ENCODE measurements at regions not wholly inside any gene's neighbourhood (a gene's known extent, or its start where the extent isn't known, plus 50 kb on each side); places are given as distances from the start of the nearest gene placed in this dataset.

GRCh38 chr10:3623746-3624145 lies 161.3 kb downstream of the KLF6 start:
- FAIRE-seq (no peak), DNase-seq (ENCODE audit: low read depth, low spot score) (no peak)
- Histone ChIP-seq H4K20me1 (replicated peaks; ENCODE audit: control insufficient read depth, extremely low read depth, insufficient read depth, low read length) (no peaks in the 10 kb centered on the region), H3K27me3 (ENCODE audit: control insufficient read depth in 2 of 2, insufficient read depth in 2 of 2, low read length in 2 of 2) (peaks cover 0 to 2% of the 10 kb centered on the region in 2 experiments), H3K9me1 (replicated peaks; ENCODE audit: control insufficient read depth, extremely low read depth, insufficient read depth, low read length) (no peaks in the 10 kb centered on the region), H3K4me2 (ENCODE audit: insufficient read depth, low read length) (no peak overlapping the region), H3K4me3 (replicated peaks in 1 of 3; ENCODE audit: insufficient read depth in 1 of 3, low read depth in 1 of 3, low read length in 3 of 3) (no peak overlapping the region), H2AFZ (ENCODE audit: low read depth, low read length) (no peak overlapping the region), H3K27ac (ENCODE audit: insufficient read depth, low read depth, low read length) (no peak overlapping the region), H3K9ac (replicated peaks; ENCODE audit: extremely low read depth, insufficient read depth, low read length) (no peak overlapping the region), H3K4me1 (ENCODE audit: control insufficient read depth, extremely low read depth, insufficient read depth, low read length) (no peaks in the 10 kb centered on the region), H3K36me3 (ENCODE audit: control insufficient read depth in 2 of 2, extremely low read depth in 1 of 2, insufficient read depth in 2 of 2, low read length in 2 of 2) (no peaks in the 10 kb centered on the region), H3K79me2 (ENCODE audit: control insufficient read depth, insufficient read depth, low read length) (no peaks in the 10 kb centered on the region), H3K9me3 (replicated peaks; ENCODE audit: control insufficient read depth, insufficient read depth, low read length) (no peaks in the 10 kb centered on the region)
- no TSS peak for BruUV-seq (replicated peaks)
- ChIA-PET POLR2A (no interaction called here), CTCF (interaction anchor here (0.8 kb wide), 1 partner anchor 38 kb away, joined by 3 read pairs; no protein-coding TSS in a partner anchor)
- intact Hi-C loops (cut with micrococcal nuclease) (no loop called here), dilution Hi-C loops (cut with MboI; ENCODE audit: extremely low pct_ligation_motif_present, low sequenced_read_pairs) (no loop called here)
- TF ChIP-seq POLR2AphosphoS5 (IDR thresholded peaks at IDR 0.05; ENCODE audit: insufficient read depth, low read depth, low read length), result no peak
- TF ChIP-seq EZH2 (IDR thresholded peaks at IDR 0.05; ENCODE audit: borderline replicate concordance, low read depth, low read length, severe bottlenecking), result no peak
- no peak for TF ChIP-seq CTCF (IDR thresholded peaks at IDR 0.05; ENCODE audit: extremely low read depth in 1 of 2, insufficient read depth in 1 of 2, low read depth in 1 of 2, low read length in 2 of 2)
- no peak for TF ChIP-seq POLR2A (IDR thresholded peaks at IDR 0.05; ENCODE audit: low read depth, low read length)
- no peak for TF ChIP-seq FOS (IDR thresholded peaks at IDR 0.05; ENCODE audit: borderline replicate concordance, insufficient read depth, low read length)
- TF ChIP-seq MYC (IDR thresholded peaks at IDR 0.05; ENCODE audit: low read depth, low read length), result no peak
- no peak for TF ChIP-seq MAX (IDR thresholded peaks at IDR 0.05; ENCODE audit: insufficient read depth, insufficient read length)
- no peak for TF ChIP-seq GATA2 (IDR thresholded peaks at IDR 0.05; ENCODE audit: insufficient read depth, insufficient read length, low read depth, low read length)
- TF ChIP-seq JUN (IDR thresholded peaks at IDR 0.05; ENCODE audit: borderline replicate concordance, insufficient read depth, insufficient read length, low read depth), result no peak
